DMS79 (cell line): ENCODE measurements at regions not wholly inside any gene's neighbourhood (a gene's known extent, or its start where the extent isn't known, plus 50 kb on each side); places are given as distances from the start of the nearest gene placed in this dataset.
"Not testable (repeated sequence)": the region's sequence is repeated elsewhere in the genome, so short reads cannot be mapped to it uniquely, and the experiment has no call there.

Source experiments
- DNase-seq: peaks from one replicate; lab custom pipeline; 2025; lab: John Stamatoyannopoulos, UW

GRCh38 chr5:101728933-101729332 is 567.2 kb downstream of the SLCO4C1 start:
- DNase-seq, result no peak

DNA sequence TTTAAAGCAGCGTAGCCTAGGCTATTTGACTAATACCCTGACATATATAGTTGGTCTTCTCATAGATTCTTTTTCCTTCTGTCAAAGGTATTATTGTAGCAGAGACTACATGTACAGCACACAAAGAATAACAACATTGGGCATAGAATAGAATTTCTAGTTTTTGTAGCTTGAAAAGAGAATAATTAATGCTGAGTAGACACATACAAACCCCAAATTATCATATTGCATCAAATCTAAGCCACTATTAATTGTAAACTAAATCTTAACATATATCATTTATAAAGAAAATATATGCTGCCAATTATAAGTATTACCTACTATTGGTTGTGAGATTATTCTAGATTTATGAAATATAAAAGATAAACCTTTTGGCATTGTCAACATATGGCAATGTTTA is 574.5 kb downstream of the SLCO4C1 start:
- DNase-seq, result no peak

DNA sequence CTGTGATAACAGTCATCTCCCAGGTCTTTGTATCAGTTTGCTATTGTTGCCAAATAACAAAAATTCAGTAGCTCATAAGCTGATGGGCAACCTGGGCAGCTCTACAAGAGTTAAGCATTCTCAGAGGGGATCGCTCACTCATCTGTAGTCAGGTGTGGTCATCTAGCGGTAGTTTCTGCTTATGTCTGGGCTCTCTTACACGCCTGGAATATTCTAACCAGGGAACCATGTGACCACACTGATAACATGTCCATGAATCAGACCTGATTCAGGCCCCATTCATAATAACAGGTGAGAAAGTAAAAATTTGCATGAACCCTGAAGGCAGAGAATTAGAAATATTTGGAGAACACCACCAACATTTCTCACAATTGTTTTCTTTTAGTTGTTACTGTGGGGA is 576.1 kb downstream of the SLCO4C1 start:
- no peak for DNase-seq

DNA sequence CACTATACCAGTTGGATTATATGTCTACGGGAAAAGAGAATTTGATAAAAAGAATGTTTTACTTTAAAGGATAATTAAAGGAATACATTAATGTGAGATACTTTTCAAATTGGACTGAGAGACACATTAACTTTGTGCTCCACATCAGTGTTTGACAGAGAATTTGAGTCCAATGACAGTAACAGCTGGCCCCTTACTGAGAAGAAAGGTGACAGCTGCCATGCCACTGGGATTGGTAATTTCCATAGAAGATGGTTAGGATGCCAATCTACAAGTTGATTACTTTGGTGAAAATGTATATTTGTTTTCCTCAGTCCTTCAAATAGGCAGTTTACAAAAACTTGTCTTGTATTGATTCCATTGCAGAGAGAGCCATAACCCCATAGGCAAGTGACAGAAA is 578.4 kb downstream of the SLCO4C1 start:
- DNase-seq, result no peak

GRCh38 chr5:101716941-101717340 is 579.1 kb downstream of the SLCO4C1 start:
- no peak for DNase-seq

GRCh38 chr5:101715790-101716189 is 580.3 kb downstream of the SLCO4C1 start:
- DNase-seq, result not testable (repeated sequence)

DNA sequence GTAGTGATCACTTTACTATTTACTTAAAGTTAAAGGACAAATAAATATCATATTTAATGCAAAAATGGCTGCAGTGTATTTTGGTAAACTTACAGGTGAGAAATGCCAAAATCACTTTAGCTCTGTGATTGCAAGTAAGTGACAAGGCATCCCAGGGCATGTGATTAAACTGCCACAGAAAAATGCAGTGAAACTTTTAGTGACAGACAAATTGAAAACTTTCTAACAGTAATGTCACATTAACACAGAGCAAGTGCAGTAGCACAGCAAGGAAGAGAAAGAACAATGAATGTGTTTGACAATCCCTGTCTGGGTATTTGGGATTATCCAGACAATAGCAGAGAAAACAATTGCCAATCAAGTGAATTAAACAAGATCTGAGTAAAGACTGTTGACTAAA is 606.8 kb downstream of the SLCO4C1 start:
- DNase-seq, result no peak

- DNase-seq, result no peak
These were observed 607.9 kb downstream of the SLCO4C1 start for GRCh38 chr5:101688156-101688555.

DNA sequence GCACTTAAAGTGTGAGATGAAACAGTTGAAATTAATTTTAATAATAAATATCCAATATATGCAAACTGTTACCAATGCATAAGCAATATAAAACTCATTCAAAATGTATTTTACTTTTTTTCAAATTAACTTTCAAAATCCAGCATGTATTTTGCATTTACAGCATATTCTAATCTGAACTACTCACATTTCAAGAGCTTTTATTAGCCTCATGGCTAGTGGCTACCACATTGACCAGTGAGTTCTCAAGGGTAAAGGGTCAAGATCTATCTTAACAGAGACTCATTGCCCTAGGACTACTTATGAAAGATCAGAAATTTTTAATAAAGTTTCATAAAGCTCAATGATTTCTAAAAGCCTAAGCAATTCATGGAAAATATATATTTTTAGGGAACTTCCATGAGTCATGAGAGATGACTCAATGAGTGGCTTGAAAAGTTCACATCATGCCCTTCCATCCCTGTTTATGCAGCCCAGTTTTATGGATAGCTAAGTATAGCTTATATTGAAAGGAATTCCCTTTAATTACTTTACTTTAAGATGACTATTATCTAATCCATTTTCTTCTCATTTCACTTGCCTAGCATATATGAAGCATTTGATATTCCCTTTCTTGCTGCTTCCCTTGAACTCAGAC is 608.6 kb downstream of the SLCO4C1 start:
- DNase-seq, result no peak

DNA sequence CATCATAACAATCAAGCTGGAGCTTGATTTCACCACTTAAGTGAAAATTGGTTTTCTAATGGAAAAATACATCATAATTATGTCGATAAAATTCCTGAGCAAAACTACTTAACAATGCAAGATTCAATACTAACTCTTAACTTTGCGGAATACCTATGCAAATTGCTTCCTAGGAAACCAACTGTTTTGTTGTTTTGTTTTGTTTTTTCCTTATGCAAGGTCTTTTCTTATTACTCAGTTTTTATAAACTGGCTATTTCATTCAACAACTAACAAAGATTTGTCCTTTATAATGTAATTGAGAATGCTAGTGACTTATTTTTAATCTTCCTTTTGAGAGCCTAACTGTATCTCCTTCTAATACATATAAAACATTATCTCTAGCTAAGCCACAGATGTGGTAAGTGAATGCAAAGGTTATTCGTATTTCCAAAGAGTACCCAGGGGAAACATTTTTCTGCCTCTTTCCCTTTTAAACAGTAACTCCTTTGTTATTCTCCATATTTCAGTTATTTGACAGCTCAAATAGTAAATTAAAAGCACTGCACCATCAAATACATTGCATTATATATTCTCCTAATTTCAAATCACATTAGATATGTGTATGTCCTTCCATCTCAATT is 609.4 kb downstream of the SLCO4C1 start:
- no peak for DNase-seq

- DNase-seq, result no peak
These were observed 616.3 kb downstream of the SLCO4C1 start for GRCh38 chr5:101679816-101680215.

- no peak for DNase-seq
These were observed 617.4 kb downstream of the SLCO4C1 start for GRCh38 chr5:101678481-101679193.

GRCh38 chr5:101677961-101678360 is 618.1 kb downstream of the SLCO4C1 start:
- DNase-seq, result no peak

DNA sequence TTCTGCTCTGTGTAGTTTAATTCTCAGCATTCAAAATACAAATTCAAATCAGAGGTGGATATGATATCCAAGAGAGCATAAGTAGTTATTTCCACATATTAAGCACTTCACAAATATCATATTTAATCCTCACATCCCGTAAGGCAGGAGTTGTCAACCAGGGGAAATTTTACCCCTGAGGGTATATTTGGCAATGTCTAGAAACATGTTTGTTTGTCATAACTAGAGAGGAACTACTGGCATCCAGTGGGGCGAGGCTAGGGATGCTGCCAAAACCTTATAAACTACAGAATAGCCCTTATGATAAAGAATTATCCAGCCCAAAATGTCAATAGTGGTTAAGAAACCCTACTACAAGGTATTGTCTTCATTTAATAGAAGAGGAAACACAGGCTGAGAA is 619.4 kb downstream of the SLCO4C1 start:
- DNase-seq, result no peak

DNA sequence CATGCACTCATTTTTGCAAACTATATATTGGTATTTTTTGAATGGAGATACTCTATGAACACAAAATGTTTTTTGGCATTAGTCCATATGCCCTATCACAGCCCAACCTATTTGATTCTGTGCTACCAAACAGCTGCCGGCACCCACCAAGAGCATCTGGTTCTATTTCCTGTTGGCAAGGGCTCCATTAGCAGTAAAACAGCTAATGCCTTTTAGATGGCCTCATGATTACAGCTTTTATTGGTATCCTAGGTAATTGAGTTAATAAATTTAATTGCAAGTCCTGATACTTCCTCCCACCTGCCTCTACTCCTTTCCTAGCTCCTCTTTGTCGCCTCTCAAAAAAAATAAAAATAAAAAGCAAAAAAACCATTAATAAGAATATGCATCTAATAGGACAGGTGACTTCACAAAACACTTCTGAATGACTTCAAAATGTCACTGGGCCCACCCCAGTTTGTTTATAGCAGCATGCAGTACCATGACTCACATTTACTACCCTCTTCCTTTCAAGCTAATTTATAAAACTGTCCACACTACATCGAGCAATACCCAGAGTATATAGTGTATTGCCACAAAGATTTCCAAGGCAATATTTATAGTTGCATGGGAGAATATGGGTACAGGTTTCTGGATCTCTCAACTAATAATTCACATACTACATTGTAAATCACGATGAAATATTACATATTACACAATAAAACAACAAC is 620.4 kb downstream of the SLCO4C1 start:
- DNase-seq, result peak; percentile 12

- no peak for DNase-seq
These were observed 623.0 kb downstream of the SLCO4C1 start for GRCh38 chr5:101673120-101673519.

GRCh38 chr5:101664071-101664791 is 631.9 kb downstream of the SLCO4C1 start:
- DNase-seq, result no peak

- DNase-seq, result no peak
These were observed 632.5 kb downstream of the SLCO4C1 start for GRCh38 chr5:101663543-101663942.

- no peak for DNase-seq
These were observed 633.8 kb downstream of the SLCO4C1 start for GRCh38 chr5:101662263-101662662.

DNA sequence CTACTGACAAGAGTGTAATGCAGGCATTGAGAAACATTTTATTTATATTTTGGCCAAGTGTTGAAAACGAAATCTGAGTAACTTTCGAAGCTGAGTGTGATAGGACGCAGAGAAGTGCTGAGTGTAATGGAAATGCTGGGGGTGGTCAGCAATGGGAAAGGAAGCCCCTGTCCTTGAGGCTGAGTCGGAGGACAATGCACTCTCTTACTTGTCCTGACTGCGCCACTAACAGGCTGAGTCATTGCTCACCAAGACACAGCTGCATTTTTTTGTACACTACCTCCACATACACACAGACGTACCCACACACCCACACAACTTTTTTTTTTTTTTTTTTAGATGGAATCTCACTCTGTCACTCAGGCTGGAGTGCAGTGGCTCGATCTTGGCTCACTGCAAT is 637.7 kb downstream of the SLCO4C1 start:
- no peak for DNase-seq

- DNase-seq, result no peak
These were observed 642.1 kb downstream of the SLCO4C1 start for GRCh38 chr5:101653996-101654395.

- no peak for DNase-seq
These were observed 648.2 kb downstream of the SLCO4C1 start for GRCh38 chr5:101647861-101648260.
